ENCODE measurements at regions not wholly inside any gene's neighbourhood (a gene's known extent, or its start where the extent isn't known, plus 50 kb on each side); places are given as distances from the start of the nearest gene placed in this dataset.
"Not testable (repeated sequence)": the region's sequence is repeated elsewhere in the genome, so short reads cannot be mapped to it uniquely, and the experiment has no call there.

DNA sequence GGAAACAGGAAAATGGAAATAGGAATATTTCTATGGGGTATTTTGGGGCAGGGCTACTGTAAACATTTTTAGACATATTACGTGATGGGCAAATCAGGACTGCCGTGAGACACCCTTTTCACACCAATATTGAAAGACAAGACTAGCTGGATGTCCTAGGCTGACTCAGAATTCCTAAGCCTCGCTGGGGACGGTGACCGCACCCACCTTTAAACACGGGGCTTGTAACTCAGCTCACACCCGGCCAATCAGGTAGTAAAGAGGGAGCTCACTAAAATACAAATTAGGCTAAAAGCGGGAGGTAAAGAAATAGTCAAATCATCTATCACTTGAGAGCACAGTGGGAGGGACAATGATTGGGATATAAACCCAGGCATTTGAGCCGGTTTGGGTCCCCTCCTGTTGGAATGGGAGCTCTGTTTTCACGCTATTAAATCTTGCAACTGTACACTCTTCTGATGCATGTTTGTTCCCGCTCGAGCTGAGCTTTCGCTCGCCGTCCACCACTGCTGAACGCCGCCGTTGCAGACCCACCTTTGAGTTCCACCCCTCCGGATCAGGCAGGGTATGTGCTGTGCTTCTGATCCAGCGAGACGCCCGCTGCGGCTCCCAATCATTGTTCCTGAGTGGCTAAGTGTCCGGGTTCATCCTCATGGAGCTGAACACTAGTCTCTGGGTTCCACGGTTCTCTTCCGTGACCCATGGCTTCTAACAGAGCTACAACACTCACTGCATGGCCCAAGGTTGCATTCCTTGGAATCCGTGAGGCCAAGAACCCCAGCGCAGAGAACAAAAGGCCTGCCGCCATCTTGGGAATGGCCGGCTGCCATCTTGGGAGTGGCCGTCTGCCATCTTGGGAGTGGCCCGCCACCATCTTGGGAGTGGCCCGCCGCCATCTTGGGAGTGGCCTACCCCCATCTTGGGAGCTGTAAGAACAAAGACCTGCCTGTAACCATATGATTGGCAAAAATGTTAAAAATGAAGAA, 152.6 kb downstream of the CRLF2 start:
- Mint-ChIP-seq H3K4me3 (no peak overlapping the region), H3K27me3 (ENCODE audit: low read depth) (peaks cover 11% of the 10 kb centered on the region), H3K9me3 (no peaks in the 10 kb centered on the region), H3K4me1 (no peaks in the 10 kb centered on the region), H3K27ac (ENCODE audit: unreplicated experiment) (no peak overlapping the region), H3K36me3 (ENCODE audit: low read depth) (peaks cover 5% of the 10 kb centered on the region)
- DNase-seq (ENCODE audit: low read depth, low spot score), result no peak
- TF ChIP-seq, protein P1, sequence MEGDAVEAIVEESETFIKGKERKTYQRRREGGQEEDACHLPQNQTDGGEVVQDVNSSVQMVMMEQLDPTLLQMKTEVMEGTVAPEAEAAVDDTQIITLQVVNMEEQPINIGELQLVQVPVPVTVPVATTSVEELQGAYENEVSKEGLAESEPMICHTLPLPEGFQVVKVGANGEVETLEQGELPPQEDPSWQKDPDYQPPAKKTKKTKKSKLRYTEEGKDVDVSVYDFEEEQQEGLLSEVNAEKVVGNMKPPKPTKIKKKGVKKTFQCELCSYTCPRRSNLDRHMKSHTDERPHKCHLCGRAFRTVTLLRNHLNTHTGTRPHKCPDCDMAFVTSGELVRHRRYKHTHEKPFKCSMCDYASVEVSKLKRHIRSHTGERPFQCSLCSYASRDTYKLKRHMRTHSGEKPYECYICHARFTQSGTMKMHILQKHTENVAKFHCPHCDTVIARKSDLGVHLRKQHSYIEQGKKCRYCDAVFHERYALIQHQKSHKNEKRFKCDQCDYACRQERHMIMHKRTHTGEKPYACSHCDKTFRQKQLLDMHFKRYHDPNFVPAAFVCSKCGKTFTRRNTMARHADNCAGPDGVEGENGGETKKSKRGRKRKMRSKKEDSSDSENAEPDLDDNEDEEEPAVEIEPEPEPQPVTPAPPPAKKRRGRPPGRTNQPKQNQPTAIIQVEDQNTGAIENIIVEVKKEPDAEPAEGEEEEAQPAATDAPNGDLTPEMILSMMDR (conservative IDR thresholded peaks at IDR 0.05), result no peak

- not testable (repeated sequence) for H3K4me3 Mint-ChIP-seq; H3K27ac Mint-ChIP-seq (ENCODE audit: unreplicated experiment); H3K27me3 Mint-ChIP-seq (ENCODE audit: low read depth); H3K9me3 Mint-ChIP-seq; H3K36me3 Mint-ChIP-seq (ENCODE audit: low read depth); DNase-seq (ENCODE audit: low read depth, low spot score); H3K4me1 Mint-ChIP-seq
These were observed 158.8 kb downstream of the CRLF2 start for GRCh38 chrX:1053600-1053999.

DNA sequence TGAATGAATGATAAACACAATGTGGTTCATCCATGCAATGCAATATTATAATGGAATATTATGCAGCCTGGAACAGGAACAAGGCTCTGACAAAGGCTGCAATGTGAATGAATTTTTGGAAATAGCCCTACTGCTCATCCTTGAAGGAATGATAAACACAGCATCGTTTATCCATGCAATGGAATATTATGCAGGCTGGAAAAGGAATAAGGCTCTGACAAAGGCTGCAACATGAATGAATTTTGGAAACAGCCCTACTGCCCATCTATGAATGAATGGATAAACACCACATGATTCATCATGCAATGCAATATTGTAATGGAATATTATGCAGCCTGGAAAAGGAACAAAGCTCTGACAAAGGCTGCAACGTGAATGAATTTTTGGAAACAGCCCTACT, 159.4 kb downstream of the CRLF2 start:
- H3K4me3 Mint-ChIP-seq, result no peak overlapping the region
- H3K27ac Mint-ChIP-seq (ENCODE audit: unreplicated experiment), result no peak overlapping the region
- TF ChIP-seq, protein P1 (conservative IDR thresholded peaks at IDR 0.05), result no peak
- peaks cover 2% of the 10 kb centered on the region for H3K27me3 Mint-ChIP-seq (ENCODE audit: low read depth)
- no peak for DNase-seq (ENCODE audit: low read depth, low spot score)
- peaks cover 5% of the 10 kb centered on the region for H3K9me3 Mint-ChIP-seq
- H3K4me1 Mint-ChIP-seq, result no peaks in the 10 kb centered on the region
- H3K36me3 Mint-ChIP-seq (ENCODE audit: low read depth), result no peaks in the 10 kb centered on the region

GRCh38 chrX:1052021-1052420, 160.4 kb downstream of the CRLF2 start:
- Mint-ChIP-seq H3K9me3 (peaks cover 5% of the 10 kb centered on the region), H3K27me3 (ENCODE audit: low read depth) (peaks cover 2% of the 10 kb centered on the region), H3K36me3 (ENCODE audit: low read depth) (no peaks in the 10 kb centered on the region), H3K27ac (ENCODE audit: unreplicated experiment) (no peak overlapping the region), H3K4me3 (no peak overlapping the region), H3K4me1 (no peaks in the 10 kb centered on the region)
- TF ChIP-seq, protein P1 (conservative IDR thresholded peaks at IDR 0.05), result no peak
- no peak for DNase-seq (ENCODE audit: low read depth, low spot score)

GRCh38 chrX:1051421-1051820, 161.0 kb downstream of the CRLF2 start:
- TF ChIP-seq, protein P1 (conservative IDR thresholded peaks at IDR 0.05), result no peak
- peaks cover 5% of the 10 kb centered on the region for H3K9me3 Mint-ChIP-seq
- no peak for DNase-seq (ENCODE audit: low read depth, low spot score)
- no peaks in the 10 kb centered on the region for H3K4me1 Mint-ChIP-seq
- H3K4me3 Mint-ChIP-seq, result no peak overlapping the region
- no peaks in the 10 kb centered on the region for H3K36me3 Mint-ChIP-seq (ENCODE audit: low read depth)
- no peak overlapping the region for H3K27ac Mint-ChIP-seq (ENCODE audit: unreplicated experiment)
- H3K27me3 Mint-ChIP-seq (ENCODE audit: low read depth), result no peaks in the 10 kb centered on the region

- DNase-seq (ENCODE audit: low read depth, low spot score), result no peak
- Mint-ChIP-seq H3K27ac (ENCODE audit: unreplicated experiment) (no peak overlapping the region), H3K36me3 (ENCODE audit: low read depth) (no peaks in the 10 kb centered on the region), H3K4me3 (no peak overlapping the region), H3K4me1 (no peaks in the 10 kb centered on the region), H3K9me3 (peaks cover 3% of the 10 kb centered on the region), H3K27me3 (ENCODE audit: low read depth) (no peaks in the 10 kb centered on the region)
- TF ChIP-seq, protein P1 (conservative IDR thresholded peaks at IDR 0.05), result no peak
These were observed 166.7 kb downstream of the CRLF2 start for GRCh38 chrX:1045680-1046314.
